RCC 7860 (cell line): ENCODE measurements at regions not wholly inside any gene's neighbourhood (a gene's known extent, or its start where the extent isn't known, plus 50 kb on each side); places are given as distances from the start of the nearest gene placed in this dataset.

Source experiments
- DNase-seq: peaks from one replicate; pipeline ENCODE4 v3.0.0-alpha.2; 2015; ENCODE audit warnings: low spot score
- FAIRE-seq: peaks from 2 replicates; lab custom pipeline; 2012; peaks lifted over from hg19 to GRCh38; lab: Jason Lieb, UNC

DNA sequence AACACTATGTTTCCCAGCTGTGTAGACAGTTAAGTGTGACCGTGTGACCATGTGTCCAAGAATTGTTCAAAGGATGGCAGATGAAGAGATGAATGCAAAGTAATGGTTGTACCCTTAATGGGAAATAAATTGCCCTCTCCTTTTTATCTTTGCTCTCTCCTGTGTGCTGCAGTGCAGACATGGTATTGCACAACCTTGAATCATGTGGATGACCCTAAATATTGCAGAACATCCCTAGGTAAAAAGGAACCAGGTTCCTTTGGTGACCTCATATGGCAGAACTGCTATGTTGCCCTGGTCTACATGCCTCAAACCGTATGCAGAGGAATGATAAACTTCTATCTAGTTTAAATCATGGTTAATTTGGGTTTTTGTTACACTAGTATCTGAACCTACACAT, 81.7 kb upstream of the CTNND2 start:
- FAIRE-seq (no peak), DNase-seq (no peak)

DNA sequence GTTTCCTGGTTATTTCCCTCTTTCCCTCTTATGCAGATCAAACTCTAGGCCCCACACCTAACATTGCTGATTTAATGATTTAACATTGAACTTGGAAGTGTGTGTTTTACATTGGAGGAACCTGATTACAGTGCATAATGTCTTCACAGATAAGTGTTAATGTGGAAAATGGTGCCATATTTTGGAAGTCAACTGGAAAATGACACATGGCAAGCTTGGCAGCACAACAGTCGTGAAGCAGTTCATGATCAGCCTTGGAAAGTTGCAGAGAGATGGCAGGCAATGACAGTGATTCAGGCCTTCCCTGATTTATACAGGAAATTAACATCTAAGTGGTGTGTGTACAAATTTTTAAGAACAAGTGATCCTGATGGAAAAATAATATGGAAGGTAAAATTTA, 80.0 kb upstream of the CTNND2 start:
- FAIRE-seq (no peak), DNase-seq (no peak)

DNA sequence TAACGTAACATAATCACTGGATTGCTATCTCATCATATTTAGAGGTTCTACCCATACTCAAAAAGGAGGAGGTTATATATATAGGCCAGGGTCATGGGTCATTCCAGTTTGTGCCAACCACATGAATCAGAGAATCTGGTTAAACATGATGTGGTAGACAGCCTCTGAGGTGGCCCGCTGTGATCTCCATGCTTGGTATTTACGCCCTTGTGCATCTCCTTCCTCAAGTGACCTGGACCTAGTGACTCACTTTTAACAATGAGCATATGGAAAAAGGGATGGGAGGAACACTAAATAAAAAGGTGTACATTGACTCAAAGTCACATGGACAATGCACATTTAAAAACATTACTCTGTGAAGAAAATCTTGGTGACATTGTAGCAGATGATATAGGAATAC, 77.7 kb upstream of the CTNND2 start:
- no peak for DNase-seq

GRCh38 chr5:11977904-11978303, 73.7 kb upstream of the CTNND2 start:
- no peak for FAIRE-seq
- no peak for DNase-seq

More for the DNA sequence above, 77.7 kb upstream of the CTNND2 start:
- no peak for FAIRE-seq

DNA sequence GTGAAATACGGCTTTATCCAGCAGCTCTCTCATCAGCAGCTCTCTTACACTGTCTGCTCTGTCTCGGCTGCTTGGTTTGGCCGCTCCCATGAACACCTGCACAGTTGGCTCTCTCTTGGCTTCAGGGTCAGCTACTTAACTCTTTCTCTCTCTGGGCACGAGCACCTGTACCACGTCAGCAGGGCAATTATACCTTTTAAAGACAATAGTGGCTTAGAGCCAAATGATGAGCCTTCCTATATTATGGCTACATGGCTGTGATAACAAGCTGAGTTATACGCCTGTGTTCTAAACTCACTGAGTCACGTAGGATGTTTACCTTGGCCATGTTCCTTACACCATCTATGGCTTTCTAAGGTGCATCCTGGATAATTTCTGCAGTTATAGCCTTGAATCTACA, 69.2 kb upstream of the CTNND2 start:
- no peak for FAIRE-seq
- DNase-seq: no peak

DNA sequence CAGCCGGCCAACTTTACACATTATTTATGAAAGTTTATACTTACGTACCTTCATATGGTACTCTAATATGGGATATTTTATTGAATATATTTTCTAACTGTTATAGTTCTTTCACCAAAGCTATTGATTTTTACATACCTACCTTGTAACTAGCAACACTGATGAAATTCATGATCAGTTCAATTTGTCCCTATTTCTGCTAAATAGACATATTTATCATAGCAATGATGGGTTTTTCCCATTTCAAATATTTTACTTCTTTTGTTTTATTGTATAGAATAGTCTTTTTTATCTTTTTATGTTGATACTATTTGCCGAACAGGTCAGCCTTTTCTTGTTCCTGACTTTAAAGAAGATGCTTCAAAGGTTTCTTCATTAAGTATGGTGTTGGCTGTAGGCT, 59.0 kb upstream of the CTNND2 start:
- no peak for FAIRE-seq
- no peak for DNase-seq

GRCh38 chr5:11962122-11962521, 57.9 kb upstream of the CTNND2 start:
- FAIRE-seq (no peak), DNase-seq (no peak)

DNA sequence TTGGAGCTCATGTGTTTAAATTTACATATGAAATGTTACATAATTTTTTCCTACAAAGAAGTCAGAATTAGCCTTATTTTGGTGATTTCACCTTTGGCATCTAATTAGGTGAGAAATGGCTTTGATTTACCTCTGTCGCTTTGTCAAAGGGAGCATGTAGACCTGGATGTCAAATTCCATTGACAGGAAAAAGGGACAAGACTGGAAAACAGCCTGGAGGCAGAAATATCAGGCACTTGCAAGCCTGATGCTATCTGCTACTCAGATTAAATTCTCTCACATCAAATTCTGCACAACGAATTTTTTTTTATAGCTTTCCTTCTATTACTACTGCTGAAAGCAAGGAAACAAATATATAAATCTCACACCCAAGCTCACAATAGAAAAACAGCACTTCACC, 54.1 kb upstream of the CTNND2 start:
- DNase-seq: no peak
- no peak for FAIRE-seq

GRCh38 chr5:11955331-11955730, 51.1 kb upstream of the CTNND2 start:
- DNase-seq (no peak), FAIRE-seq (no peak)
